Kidney (tissue), 13 donors: ENCODE measurements at regions not wholly inside any gene's neighbourhood (a gene's known extent, or its start where the extent isn't known, plus 50 kb on each side); places are given as distances from the start of the nearest gene placed in this dataset.

ENCODE experiments used
- DNase-seq, 5 donors: peaks; one replicate each; pipeline ENCODE4 v3.0.0-alpha.2; 2013 to 2020
- FAIRE-seq: peaks from 2 replicates; lab custom pipeline; 2012; peaks lifted over from hg19 to GRCh38; lab: Jason Lieb, UNC
- H3K27ac ChIP-seq, 2 donors: one replicate each; pipeline ENCODE4 v1.7.0; 2013; ENCODE audit warnings: low read depth in 2 of 2, low read length in 2 of 2, inconsistent platforms in 1 of 2
- H3K27me3 ChIP-seq: one replicate; pipeline ENCODE4 v1.7.1; 2013; ENCODE audit warnings: low read length, inconsistent platforms; ENCODE audit not compliant: control insufficient read depth, insufficient read depth
- H3K36me3 ChIP-seq, 3 donors: one replicate each; pipeline versions ENCODE4 v1.7.0 to v1.7.1; 2013; ENCODE audit warnings: low read length in 3 of 3, control low read depth in 1 of 3, inconsistent platforms in 1 of 3; ENCODE audit not compliant: insufficient read depth in 3 of 3, control insufficient read depth in 2 of 3
- H3K4me1 ChIP-seq, 3 donors: one replicate each; pipeline versions ENCODE4 v1.7.0 to v1.7.1; 2013; ENCODE audit warnings: low read length in 3 of 3, inconsistent platforms in 1 of 3, low read depth in 1 of 3; ENCODE audit not compliant: control insufficient read depth in 2 of 3, insufficient read depth in 2 of 3
- H3K4me3 ChIP-seq, 3 donors: one replicate each; pipeline versions ENCODE4 v1.7.0 to v1.8.1; 2013; ENCODE audit warnings: low read length in 3 of 3, control low read depth in 1 of 3, inconsistent platforms in 1 of 3
- H3K9ac ChIP-seq, 3 donors: one replicate each; pipeline versions ENCODE4 v1.7.0 to v1.7.1; 2013; ENCODE audit warnings: low read length in 3 of 3, control low read depth in 1 of 3, inconsistent platforms in 1 of 3
- H3K9me3 ChIP-seq, 3 donors: one replicate each; pipeline versions ENCODE4 v1.7.0 to v1.7.1; 2013; ENCODE audit warnings: low read length in 3 of 3, control low read depth in 1 of 3, inconsistent platforms in 1 of 3; ENCODE audit not compliant: control insufficient read depth in 2 of 3, insufficient read depth in 1 of 3
- CTCF ChIP-seq: IDR thresholded peaks from 3 replicates; pipeline ENCODE4 v1.5.1; 2012; ENCODE audit warnings: mild to moderate bottlenecking, moderate library complexity, borderline replicate concordance; ENCODE audit not compliant: insufficient read depth; ENCODE audit errors: extremely low read depth
- intact Hi-C: fragments of 100-400 bp; cut with DNase I; formaldehyde crosslinking; loops from one replicate; pipeline ENCODE4 v1.11.1; 2022
- donor health status: control.
- donor health status: control.
- donor health status: control.
- donor health status: control.
- donor health status: control.
- donor health status: DM: yes; HTN: yes; CAD: no.
- donor health status: Normal renal cell carcinoma (clear cell type).

GRCh38 chr3:69524816-69525215 lies 138.9 kb upstream of the FRMD4B start:
- no peak overlapping the region for H3K4me3 ChIP-seq
- no peaks in the 10 kb centered on the region for H3K4me1 ChIP-seq
- DNase-seq = no peak
- H3K9ac ChIP-seq = no peak overlapping the region
- no peak for FAIRE-seq
- no peaks in the 10 kb centered on the region for H3K9me3 ChIP-seq
- H3K27ac ChIP-seq = no peak overlapping the region
- intact Hi-C loops = no loop called here
- TF ChIP-seq CTCF = no peak
- H3K27me3 ChIP-seq = no peaks in the 10 kb centered on the region
- no peaks in the 10 kb centered on the region for H3K36me3 ChIP-seq

- no peak for FAIRE-seq
- Histone ChIP-seq H3K27me3 (no peaks in the 10 kb centered on the region), H3K36me3 (no peaks in the 10 kb centered on the region), H3K9ac (no peak overlapping the region), H3K27ac (no peak overlapping the region), H3K4me3 (no peak overlapping the region), H3K4me1 (no peaks in the 10 kb centered on the region), H3K9me3 (no peaks in the 10 kb centered on the region)
- no peak for DNase-seq
- intact Hi-C loops = no loop called here
- TF ChIP-seq CTCF = no peak
Measured at GRCh38 chr3:69521286-69521685, 135.4 kb upstream of the FRMD4B start.

- Histone ChIP-seq H3K36me3 (no peaks in the 10 kb centered on the region), H3K27ac (no peak overlapping the region), H3K4me3 (no peak overlapping the region), H3K9ac (no peak overlapping the region), H3K9me3 (peaks cover 0 to 9% (median 0%) of the 10 kb centered on the region in 3 donors), H3K4me1 (no peaks in the 10 kb centered on the region), H3K27me3 (no peaks in the 10 kb centered on the region)
- no peak for TF ChIP-seq CTCF
- no peak for DNase-seq
- intact Hi-C loops = no loop called here
- no peak for FAIRE-seq
Measured at GRCh38 chr3:69511361-69511760, 125.5 kb upstream of the FRMD4B start.

GRCh38 chr3:69510481-69511030 lies 124.7 kb upstream of the FRMD4B start:
- Histone ChIP-seq H3K27me3 (no peaks in the 10 kb centered on the region), H3K4me3 (no peak overlapping the region), H3K4me1 (no peaks in the 10 kb centered on the region), H3K36me3 (no peaks in the 10 kb centered on the region), H3K9ac (no peak overlapping the region), H3K27ac (no peak overlapping the region), H3K9me3 (peaks cover 0 to 9% (median 0%) of the 10 kb centered on the region in 3 donors)
- TF ChIP-seq CTCF = no peak
- DNase-seq = peak in 2 of 5 donors; percentile 67 to 77
- intact Hi-C loops = no loop called here
- no peak for FAIRE-seq
